Fibroblast of upper back skin (primary cell): ENCODE measurements at regions not wholly inside any gene's neighbourhood (a gene's known extent, or its start where the extent isn't known, plus 50 kb on each side); places are given as distances from the start of the nearest gene placed in this dataset.

ENCODE experiments used
- DNase-seq: peaks from one replicate; pipeline ENCODE4 v3.0.0-alpha.2; 2013

DNA sequence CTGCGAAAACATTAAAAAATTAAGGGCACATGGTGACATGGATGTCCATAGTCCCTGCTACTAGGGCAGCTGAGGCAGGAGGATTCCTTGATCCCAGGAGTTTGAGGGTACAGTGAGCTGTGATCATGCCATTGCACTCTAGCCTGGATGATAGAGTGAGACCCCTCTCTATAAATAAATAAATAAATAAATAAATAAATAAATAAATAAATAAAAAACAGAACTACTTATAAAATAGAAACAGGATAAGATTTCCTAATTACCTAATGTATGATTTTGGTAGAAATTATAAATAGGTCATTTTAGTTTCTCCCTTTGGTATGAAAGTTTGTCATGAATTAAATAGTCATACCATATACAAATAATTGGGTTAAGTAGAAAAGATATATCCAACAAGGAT, 916.2 kb downstream of the GRIK2 start:
- DNase-seq, result no peak

- DNase-seq, result no peak
Observed at GRCh38 chr6:102300350-102300749, 906.8 kb downstream of the GRIK2 start.

DNA sequence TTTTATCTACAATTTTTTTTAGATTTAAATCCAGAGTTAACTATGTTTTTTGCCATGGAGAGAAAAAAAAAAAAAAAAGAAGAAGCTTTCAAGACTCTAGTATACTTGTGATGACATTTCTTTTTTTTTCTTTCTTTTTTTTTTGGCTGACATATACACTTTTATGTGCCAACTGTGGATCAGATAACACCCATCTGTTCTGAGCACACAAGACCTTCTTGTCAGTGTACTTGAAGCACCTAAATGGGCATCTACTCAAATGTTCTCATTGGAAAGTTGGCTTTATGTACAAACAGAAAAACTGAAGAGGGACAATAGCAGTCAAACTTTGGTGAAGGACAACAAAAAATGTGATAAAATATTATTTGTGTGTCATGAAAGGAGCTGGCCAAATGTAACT, 904.5 kb downstream of the GRIK2 start:
- no peak for DNase-seq
